GM19023 (cell line): ENCODE measurements at regions not wholly inside any gene's neighbourhood (a gene's known extent, or its start where the extent isn't known, plus 50 kb on each side); places are given as distances from the start of the nearest gene placed in this dataset.

ENCODE experiments used
- ATAC-seq: cut with Tn5 transposase; IDR thresholded peaks from one replicate; pipeline ENCODE4 v1.9.1; 2021; ENCODE audit warnings: mild to moderate bottlenecking, moderate library complexity; ENCODE audit not compliant: unreplicated experiment

DNA sequence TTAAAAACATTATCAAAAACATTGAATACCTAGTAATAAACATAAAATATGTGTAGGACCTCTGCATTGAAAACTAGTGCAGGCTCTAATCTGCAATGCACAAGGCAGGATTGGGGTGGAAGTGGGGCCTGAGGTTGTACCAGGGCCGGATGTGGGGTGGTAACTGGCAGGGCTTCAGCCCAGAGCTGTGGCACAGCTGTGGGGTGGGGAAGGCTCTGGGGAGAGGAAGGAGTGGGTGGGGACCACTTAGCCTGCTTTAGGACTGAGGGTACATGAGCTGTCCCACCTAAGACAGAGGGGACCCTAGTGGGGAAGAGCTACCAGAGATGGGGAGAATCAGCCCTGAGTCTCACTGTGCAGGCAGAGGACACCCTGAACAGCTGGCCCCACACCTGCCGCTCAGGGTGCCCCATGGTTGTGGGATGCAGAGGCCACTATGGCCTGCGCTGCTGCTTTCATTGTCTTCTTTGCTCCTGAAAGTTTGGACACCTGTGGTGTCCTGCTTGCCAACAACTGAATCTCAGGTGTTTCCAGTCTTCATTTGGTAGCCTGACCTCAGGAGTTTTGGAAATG lies 311.4 kb downstream of the TLE4 start:
- ATAC-seq = no peak

DNA sequence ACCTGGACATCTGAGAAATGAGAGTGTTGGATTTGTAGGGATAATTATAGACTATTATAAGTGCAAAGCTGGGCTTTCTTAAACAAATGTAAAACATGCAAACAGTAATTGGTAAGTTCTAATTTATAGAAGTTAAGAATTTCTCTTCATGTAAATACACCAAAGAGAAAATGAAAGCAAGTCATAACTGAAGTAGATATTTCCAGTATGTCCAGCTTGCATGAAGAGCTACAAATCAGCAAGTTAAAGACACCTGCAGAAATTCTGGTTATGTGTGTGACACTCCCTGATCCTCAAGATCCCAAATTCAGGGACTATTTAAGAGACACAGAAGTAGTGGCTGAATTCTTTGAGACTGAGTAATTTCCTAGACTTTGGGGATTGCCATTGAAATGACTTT lies 308.9 kb downstream of the TLE4 start:
- ATAC-seq = no peak

DNA sequence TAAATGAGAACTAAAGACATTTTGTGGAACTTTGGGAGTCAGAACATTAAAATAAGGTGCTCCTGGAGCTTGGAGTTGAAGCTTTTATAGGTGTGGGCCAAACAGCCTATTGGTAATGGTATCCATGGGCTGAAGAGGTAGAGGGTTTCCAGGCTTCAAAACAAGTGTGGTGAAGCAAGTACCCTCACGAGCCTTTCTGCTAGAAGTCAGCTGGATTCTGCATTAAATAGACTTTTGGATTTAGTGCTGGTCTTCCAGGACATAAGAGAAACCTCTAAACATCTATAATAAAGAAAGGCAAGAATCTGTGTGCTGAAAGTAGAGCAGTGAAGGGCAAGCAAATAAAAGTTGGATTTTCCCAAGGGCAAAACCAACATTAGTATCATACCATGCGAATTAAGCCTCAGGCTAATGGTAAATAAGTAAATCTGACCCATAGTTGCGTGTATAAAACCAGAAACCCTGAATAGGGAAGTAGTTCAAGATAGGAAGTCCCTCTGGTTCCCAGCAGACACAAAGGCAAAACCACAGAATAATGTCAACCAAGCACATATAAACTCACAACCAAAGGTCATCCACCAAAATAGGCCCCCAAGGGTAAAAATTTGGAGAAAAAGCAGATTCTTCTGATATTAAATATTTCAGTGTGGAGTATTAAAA lies 306.3 kb downstream of the TLE4 start:
- ATAC-seq = no peak

DNA sequence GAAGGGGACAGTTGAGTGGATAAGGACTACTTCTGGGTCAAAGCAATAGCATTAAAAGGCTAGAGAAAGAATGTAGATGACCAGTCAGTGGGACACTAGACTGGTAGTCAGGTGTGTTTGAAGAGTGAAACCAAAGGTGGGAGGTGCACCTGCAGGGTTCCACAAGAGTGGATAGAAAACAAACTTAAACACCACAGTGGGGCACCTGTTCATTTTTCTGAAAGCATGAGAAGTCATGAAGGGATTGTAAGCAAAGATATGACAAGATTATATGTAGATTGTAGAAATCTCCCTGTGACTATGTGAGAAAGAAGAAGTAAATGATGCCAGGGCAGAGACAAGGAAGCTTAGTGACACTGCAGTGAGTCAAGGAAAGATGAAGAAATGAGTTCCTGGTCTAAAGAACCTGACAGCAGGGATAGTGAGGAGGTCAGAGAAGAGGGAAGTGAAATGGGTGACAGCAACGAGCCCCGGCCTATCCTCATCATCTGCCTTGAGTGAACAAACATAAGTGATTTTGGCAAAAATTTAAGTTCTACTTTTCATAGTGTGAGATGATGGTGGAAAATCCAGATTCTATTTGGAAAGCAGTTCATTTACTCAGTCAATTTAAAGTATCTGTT lies 296.9 kb downstream of the TLE4 start:
- no peak for ATAC-seq

DNA sequence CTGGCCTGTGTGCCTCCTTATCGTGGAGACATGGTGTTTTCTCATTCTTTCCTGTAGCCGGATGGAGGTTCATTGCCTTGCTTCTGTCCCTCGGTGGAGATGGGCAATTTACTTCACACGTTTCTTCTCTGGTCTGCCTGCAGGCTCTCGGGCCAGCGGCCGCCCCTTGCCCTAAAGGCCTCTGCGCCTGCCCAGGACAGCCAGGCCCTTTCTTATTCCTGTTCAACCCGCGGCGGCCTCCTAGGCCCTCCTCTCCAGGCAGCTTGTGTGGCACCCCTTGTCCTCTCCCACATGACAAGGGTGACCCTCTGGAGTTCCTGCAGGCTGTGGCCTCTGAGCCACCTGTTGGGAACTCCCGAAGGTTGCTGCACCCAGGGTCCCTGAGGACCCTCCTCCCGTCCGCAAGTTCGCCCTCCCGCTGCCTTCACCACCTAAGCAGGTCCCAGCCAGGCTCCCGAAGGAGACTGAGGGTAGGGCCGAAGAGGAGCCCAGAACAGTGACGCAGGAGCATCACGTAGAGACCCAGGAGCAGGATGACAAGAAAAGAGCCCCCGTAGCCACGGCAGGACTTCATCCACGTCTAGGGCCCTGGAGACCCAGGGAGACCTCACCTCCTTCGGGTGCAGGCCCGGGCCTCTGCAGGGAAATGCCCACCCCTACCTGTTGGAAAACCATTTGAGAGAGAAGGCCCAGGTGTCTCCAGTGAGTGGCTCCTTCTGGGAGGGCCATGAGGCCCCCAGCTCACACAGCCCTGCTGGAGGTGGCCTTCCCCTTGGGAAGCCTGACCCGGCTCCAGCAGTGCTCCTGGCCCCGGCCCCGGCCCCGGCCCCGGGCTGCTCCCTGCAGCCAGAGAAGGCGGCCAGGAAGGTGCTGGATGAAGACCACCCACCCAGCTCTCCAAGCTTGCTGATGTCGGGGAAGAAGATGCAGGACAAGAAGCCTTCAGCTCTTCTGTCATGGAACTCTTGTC lies 291.4 kb downstream of the TLE4 start:
- ATAC-seq = no peak

DNA sequence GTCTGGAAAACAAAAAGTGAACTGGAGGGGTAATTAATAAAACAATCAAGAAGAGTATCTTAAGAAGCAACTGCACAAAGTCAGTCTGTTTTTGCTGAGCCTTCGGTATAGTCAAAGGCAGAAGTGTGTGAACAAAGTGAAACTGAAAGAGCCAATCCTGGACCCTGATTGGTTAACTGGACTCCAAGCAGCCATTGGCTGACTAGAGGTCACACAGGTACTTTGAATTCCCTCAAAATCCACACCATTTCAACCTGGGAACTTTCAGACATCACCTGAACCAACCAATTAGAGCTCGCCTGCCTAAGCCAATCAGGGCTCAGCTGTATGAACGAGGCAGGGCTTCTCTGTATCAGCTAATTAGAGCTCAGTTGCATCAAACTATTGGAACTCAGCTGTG lies 286.7 kb downstream of the TLE4 start:
- ATAC-seq = no peak

DNA sequence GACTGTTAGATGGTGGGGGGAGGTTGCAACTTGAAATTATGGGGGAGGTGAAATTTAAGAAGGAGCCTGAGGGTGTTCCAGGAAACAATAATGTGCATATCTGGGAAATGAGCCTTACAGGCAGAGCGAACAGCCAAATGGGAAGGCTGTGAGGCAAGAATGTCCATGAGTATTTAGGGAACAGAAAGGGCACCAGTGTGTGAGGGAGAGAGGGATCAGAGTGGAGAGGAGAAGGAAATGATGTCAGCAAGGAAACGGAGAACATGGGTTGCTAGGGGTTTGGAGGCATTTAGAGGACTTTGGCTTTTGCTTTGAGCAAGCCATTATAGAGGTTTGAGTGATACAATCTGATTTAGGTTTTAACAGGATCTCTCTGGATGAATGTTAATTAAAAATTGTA lies 285.4 kb downstream of the TLE4 start:
- ATAC-seq = no peak

DNA sequence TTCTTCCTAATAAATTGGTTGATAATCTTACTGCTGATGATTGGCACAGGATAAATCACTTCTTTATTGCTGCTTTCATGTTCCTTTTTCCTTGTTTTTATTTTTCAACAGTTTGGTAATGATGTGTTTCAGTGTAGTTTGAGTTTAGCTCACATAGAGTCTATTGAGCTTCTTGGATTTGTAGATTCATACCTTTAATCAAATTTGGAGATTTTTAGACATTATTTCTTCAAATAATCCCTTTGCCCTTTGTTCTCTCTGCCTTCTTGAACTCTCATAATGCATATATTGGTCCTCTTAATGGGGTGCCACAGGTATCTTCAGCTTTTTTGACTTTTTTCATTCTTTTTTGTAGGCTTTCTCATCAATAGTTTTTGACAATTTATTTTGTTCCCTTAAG lies 275.3 kb downstream of the TLE4 start:
- no peak for ATAC-seq

DNA sequence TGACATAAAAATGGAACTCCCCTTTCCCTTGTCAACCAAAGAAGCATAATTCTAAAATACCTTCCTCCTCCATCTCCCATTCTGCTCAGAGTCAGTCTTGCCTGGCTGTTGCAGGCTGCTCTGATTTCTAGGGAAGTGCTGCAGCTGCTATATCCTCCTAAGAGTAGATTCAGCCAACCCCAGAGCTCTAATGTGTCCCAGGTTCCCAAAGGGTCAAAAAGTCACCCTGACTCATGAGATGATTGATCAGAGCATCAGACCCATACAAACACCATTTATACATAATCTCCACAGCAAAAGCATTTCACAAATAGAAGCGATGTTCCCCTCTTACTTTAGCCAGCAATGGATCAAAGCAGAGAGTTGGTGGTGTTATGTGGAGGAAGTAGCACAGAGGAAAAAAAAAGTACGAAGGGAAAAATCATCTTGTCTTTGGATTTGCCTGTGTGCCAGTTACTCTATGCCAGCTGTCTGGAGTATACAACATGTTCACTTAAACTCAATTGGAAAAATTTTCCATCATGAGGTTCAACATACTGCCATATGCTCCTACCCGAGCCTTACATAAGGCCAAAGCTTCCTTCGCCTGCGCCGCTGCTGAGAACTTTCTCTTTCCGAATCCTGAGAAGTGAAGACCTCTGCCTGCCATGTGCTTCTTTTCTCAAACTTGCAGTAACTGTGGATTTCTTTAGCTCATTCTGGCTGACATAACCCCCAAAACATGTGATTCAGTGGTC lies 258.0 kb downstream of the TLE4 start:
- no peak for ATAC-seq

DNA sequence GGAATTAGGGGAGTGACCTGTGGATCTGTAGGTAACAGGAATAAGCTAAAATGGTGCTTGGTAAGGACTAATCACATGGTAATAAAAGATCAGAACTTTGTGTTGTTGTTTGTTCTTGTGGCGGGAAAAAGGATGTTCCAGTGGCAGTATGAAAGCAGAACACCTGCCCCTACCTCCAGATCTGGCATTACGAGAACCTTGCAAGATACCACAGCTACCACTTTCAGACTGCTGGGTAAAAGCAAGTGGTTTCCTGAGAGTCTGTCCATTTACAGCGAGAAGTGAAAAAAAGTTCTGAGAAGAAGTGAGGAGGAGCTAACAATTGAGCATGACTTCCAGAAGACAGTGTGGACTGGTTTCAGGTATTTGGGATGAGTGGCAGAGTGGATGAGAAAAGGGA lies 252.5 kb downstream of the TLE4 start:
- peak; percentile 82 for ATAC-seq

DNA sequence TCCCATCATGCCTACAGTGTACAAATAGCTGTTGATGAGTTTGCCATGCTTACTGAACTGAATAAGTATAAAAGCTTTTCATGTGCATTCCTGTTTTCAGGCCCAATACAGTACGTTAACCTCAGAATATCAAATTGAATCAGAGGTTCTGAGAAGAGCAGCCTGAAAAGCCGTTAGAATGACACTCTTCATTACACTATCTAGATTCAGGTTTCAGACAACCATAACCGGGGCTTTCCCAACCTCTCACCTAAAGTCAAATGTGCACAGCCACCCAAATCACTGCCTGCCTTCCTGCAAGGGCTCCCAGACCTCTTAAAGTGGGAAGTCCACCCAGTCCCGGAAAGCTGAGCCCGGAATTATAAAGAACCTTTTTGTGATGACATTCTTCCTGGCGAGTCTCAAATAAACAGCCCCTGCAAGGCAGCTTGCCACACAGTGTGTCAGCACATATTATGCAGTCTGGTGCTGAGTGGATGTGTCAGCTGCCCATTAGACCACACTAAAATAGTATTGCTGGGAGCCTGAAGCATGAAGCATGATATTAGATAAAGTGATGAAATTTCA lies 245.8 kb downstream of the TLE4 start:
- ATAC-seq = peak; percentile 86

DNA sequence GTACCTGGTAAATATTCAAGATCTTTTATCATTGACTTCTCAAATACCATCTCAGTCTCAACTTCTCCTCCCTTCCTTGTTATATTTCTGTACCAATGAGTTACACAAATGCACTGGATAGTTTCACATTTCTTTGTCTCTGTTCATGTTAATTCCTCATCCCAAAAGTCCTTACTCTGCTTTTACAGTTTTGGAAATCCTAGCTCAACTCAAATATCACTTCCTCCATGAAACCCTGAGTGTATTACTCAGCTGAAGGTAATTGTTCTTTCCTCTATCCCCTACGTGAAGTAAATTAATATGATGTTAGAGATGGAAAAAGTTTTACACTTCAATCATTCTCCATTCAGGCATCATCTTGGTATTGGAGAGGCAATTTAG lies 241.5 kb downstream of the TLE4 start:
- no peak for ATAC-seq

DNA sequence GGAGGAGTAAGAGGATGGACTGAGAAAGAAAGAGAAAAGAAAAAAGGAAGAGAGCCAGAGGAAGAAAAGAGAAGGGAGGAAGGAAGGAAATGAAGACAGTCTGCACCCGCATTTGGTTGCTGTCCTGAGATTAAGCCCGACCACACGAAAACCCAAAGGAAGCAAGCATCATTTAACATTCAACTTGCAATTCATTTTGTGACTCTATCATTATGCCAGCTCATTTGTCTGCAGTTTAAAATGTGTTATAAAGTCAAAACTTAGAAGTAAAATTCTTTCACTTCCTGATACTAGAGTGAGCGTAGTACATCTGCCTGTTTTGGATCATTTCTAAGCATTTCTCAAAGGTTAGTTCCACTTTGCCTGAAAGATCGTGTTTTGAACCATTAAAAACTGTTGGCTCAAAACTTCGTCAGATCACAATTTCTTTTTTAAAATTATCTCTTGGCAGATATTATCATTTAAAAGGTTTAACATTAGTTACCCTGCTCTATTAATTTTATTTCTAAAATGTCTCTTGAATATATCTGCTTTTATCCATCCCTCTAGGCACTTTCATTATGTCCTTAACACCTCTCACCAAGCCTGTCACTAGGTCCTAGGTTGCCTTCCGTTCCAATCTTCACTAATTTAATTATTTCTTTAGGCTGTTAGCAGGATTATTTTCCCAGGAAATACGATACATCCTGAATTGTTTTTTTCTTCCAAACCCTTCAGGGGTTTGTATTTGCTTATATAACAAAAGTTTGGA lies 240.9 kb downstream of the TLE4 start:
- peak; percentile 66 for ATAC-seq

DNA sequence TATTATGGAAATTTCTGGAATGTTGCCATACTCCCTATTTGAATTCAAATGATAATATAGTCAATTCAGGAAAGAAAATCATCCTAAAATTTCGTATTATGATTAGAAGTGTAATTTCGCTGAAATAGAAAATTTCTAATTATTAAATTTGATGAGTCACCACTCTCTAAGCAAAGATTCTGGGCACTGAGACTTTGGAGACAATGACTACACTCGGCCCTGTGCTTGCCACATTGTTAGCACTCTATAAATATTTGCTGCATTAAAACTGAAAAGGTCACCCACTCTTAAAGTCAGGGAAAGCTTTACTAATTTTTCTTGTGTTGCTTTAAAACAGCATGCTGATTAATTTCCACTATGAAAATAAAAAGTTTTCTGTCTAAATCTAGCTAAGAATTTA lies 240.3 kb downstream of the TLE4 start:
- no peak for ATAC-seq

DNA sequence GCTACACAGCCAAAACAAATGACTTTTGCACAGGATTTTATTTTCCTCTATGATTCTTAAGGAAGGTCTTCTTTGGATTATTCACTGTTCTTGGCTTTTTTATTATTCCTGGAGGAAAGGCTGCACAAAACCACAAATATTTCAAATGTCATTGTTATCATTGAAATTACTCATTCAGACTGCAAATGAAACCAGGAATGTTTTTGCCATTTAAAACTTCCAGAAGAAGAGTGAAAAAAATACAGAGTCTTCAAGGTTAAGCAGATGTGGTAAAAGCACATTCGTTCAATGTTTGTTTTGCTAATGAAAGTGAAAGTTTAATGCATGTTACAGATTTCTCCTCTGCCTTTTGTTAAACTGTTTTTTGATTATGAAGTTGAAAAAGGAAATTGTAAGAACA lies 238.2 kb downstream of the TLE4 start:
- ATAC-seq = no peak

DNA sequence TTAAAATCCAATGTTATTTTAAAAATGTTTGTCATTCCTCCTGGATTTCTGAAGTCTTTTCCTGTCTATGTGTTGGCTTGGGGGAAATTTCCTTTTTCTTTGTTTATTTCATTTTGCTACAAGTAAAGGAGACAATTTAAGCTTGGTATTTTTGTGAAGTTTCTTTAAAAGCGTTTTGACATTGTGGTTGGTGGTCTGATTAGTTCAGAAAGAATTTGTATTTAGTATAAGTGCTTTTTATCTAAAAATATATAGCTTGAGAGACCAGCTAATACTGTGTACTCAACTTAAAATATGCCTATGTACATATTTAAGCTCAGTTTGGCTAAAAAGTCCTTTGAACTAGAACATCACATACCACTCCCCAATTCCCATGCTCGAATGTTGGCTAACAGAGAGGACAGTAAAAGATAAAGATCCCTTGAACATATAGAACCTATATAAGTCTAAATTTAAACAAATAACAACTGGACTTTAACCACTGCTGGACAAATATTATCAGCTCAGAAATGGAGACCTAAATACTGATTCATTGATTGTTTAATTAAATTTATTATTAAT lies 237.6 kb downstream of the TLE4 start:
- no peak for ATAC-seq

DNA sequence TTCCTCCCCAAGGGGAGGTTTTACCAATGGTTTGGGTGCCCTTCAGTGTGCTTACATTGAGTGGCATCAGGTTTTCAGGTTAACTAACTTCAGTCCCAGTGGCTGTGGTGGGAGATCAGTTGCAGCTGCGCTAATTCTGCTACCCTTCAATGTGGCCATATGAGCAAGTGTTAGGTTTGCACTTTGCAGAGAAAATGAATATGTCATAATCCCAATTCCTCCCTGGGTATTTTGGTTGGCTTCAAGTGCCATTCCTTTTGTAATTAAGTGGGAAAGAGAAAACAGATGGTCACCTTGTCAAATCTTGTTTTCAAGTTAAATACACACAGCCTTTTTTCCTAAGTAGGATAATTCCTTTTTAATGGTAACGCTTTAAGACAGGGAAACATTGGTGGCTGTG lies 236.2 kb downstream of the TLE4 start:
- ATAC-seq = no peak

DNA sequence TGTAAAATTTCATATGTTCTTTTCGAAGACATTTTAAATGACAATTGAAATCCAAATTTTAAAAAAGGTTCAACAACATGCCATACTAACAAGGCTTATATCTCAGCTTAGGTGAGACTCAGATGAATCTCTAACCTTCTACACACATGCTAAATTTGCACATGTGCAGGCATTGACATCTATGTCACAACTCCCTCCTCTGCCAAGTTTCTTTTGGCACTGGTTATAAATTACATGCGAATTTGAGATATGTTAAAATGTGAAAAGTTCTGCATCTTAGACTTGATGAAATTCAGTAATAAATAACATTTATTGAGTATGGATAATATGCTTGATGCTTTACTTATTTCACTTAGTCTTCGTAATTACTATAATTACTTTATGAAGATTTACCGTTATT lies 234.3 kb downstream of the TLE4 start:
- ATAC-seq = no peak

DNA sequence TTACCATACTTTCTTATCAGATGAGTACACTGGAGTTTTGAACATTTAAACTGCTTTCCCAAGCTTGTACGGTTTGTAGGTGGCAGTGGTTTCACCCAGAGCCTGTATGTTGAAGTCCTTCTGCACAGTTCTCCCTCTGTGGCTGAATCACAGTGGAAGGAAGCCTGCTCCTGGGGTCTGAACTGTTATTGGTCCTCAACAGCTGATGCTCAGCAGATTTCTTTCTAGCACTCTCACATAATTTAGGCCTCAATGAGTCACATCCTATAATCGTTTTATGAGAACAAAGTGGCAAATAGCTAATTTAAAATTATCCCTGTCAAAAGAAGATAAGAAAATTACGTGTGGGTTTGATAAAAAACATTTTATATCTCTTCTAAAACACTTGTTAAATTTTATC lies 229.7 kb downstream of the TLE4 start:
- no peak for ATAC-seq

DNA sequence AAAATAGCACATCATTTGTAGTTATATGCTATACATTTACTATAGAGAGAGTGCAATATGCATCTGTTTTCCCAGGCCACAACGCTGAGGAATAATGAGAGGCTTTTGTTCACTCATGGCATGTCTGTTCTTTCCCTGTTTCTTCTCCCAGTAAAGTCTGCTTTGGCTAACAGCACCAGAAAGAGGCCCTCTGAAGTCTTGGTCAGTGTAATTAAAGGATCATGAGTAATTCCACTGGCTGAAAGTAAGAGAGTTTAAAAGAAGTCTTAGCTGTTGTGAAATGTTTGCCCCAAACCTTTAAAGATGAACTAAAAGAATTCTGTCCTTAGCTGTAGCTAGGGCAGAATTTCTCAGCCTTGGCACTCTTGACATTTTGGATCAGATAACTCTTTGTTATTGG lies 228.8 kb downstream of the TLE4 start:
- no peak for ATAC-seq
